A549 (cell line): ENCODE measurements at regions not wholly inside any gene's neighbourhood (a gene's known extent, or its start where the extent isn't known, plus 50 kb on each side); places are given as distances from the start of the nearest gene placed in this dataset.

Experiments
- ATAC-seq, 2 experiments: fragments of 200-7000 bp in 1 of 2; fragments of >200 bp in 1 of 2; cut with Nextera tagmentation in 1 of 2; cut with Tn5 transposase in 1 of 2; 3 replicates each; pipeline versions ENCODE4 v1.8.0 to v1.9.1; 2018 to 2020; ENCODE audit warnings: mild to moderate bottlenecking in 1 of 2, moderate library complexity in 1 of 2
- CTCF ChIA-PET: fragments of 300-600 bp; sonication (Branson Sonifier 250); formaldehyde crosslinking; extraction: SDS; loops from one replicate; lab custom pipeline; 2021; ENCODE audit warnings: antibody characterized with exemption, inconsistent platforms; lab: Yijun Ruan, JAX
- POLR2A ChIA-PET: fragments of 350-600 bp; formaldehyde crosslinking; extraction: SDS; loops from one replicate; lab custom pipeline; 2021; ENCODE audit warnings: antibody characterized with exemption, inconsistent platforms; lab: Yijun Ruan, JAX
- DNase-seq, 2 experiments: peaks; one replicate each; pipeline versions ENCODE4 v3.0.0 to v3.0.0-alpha.2; 2011 to 2016; ENCODE audit warnings: low read depth in 1 of 2, low spot score in 1 of 2
- FAIRE-seq: peaks from 2 replicates; lab custom pipeline; 2011; peaks lifted over from hg19 to GRCh38; lab: Jason Lieb, UNC
- H3K27ac ChIP-seq, 2 experiments: fragments of >200 bp; sonication (Bioruptor Twin); formaldehyde crosslinking; 3 replicates each; pipeline ENCODE4 v1.5.1; 2016 to 2017
- H3K4me1 ChIP-seq: fragments of >200 bp; sonication (Bioruptor Twin); formaldehyde crosslinking; 3 replicates; pipeline ENCODE4 v1.6.1; 2016
- H3K4me2 ChIP-seq: fragments of >200 bp; sonication (Bioruptor Twin); formaldehyde crosslinking; 3 replicates; pipeline ENCODE4 v1.6.1; 2016
- H3K4me3 ChIP-seq: fragments of >200 bp; sonication (Bioruptor Twin); formaldehyde crosslinking; 3 replicates; pipeline ENCODE4 v1.5.1; 2016
- H3K9me3 ChIP-seq: fragments of >200 bp; sonication (Bioruptor Twin); formaldehyde crosslinking; 3 replicates; pipeline ENCODE4 v1.6.1; 2016
- ATOH8 ChIP-seq: fragments of 250-450 bp; sonication (Bioruptor Pico); IDR thresholded peaks from 2 replicates; pipeline ENCODE4 v1.5.0; 2020; ENCODE audit warnings: low read depth, mild to moderate bottlenecking, moderate library complexity
- BHLHE40 ChIP-seq: IDR thresholded peaks from 2 replicates; pipeline ENCODE4 v1.6.1; 2012; ENCODE audit warnings: low read depth, low read length, inconsistent platforms
- CBX2 ChIP-seq: fragments of 200-600 bp; sonication (generic); IDR thresholded peaks from 2 replicates; pipeline ENCODE4 v1.6.1; 2016; ENCODE audit warnings: low read depth, mild to moderate bottlenecking, borderline replicate concordance
- CBX8 ChIP-seq: fragments of 200-600 bp; sonication (generic); IDR thresholded peaks from 2 replicates; pipeline ENCODE4 v1.6.1; 2016
- CHD2 ChIP-seq: fragments of 150-350 bp; IDR thresholded peaks from 2 replicates; pipeline ENCODE4 v1.6.1; 2014; ENCODE audit warnings: low read length; ENCODE audit not compliant: partially characterized antibody
- E2F6 ChIP-seq: IDR thresholded peaks from 2 replicates; pipeline ENCODE4 v1.6.1; 2012; ENCODE audit warnings: low read depth, borderline replicate concordance
- EP300 ChIP-seq, 2 experiments: fragments of >200 bp; sonication (Bioruptor Twin); formaldehyde crosslinking; IDR thresholded peaks; 2 replicates in 1 of 2; 3 replicates in 1 of 2; pipeline ENCODE4 v1.6.1; 2016 to 2017
- FOSB ChIP-seq: fragments of 250-450 bp; sonication (Bioruptor Pico); IDR thresholded peaks from 2 replicates; pipeline ENCODE4 v1.5.0; 2020; ENCODE audit warnings: mild to moderate bottlenecking, moderate library complexity
- FOXS1 ChIP-seq: fragments of 250-450 bp; sonication (Bioruptor Pico); IDR thresholded peaks from 2 replicates; pipeline ENCODE4 v1.5.0; 2020; ENCODE audit warnings: mild to moderate bottlenecking, moderate library complexity
- GATA3 ChIP-seq: IDR thresholded peaks from 2 replicates; pipeline ENCODE4 v1.6.1; 2012; ENCODE audit warnings: borderline replicate concordance
- HEYL ChIP-seq: fragments of 250-450 bp; sonication (Bioruptor Pico); IDR thresholded peaks from 2 replicates; pipeline ENCODE4 v1.8.0; 2021; ENCODE audit warnings: mild to moderate bottlenecking, moderate library complexity
- JUNB ChIP-seq: fragments of >200 bp; sonication (Bioruptor Twin); formaldehyde crosslinking; IDR thresholded peaks from 2 replicates; pipeline ENCODE4 v1.6.1; 2016
- KDM1A ChIP-seq: fragments of 200-600 bp; sonication (generic); IDR thresholded peaks from 2 replicates; pipeline ENCODE4 v1.6.1; 2016; ENCODE audit warnings: low read depth, mild to moderate bottlenecking
- MAFK ChIP-seq: fragments of 450-650 bp; IDR thresholded peaks from 2 replicates; pipeline ENCODE4 v1.6.1; 2014; ENCODE audit not compliant: partially characterized antibody
- MAX ChIP-seq: IDR thresholded peaks from 2 replicates; pipeline ENCODE4 v1.6.1; 2012
- NFE2L2 ChIP-seq: fragments of 150-350 bp; conservative IDR thresholded peaks from 2 replicates; pipeline ENCODE4 v1.6.1; 2014; ENCODE audit warnings: low read length
- NR3C1 ChIP-seq: fragments of >200 bp; sonication (Bioruptor Twin); formaldehyde crosslinking; IDR thresholded peaks from 3 replicates; pipeline ENCODE4 v1.6.1; 2017
- PHF8 ChIP-seq: fragments of 200-600 bp; sonication (generic); IDR thresholded peaks from 2 replicates; pipeline ENCODE4 v1.6.1; 2016; ENCODE audit warnings: low read depth, mild to moderate bottlenecking, antibody characterized with exemption, moderate library complexity, borderline replicate concordance
- POLR2A ChIP-seq: IDR thresholded peaks from 2 replicates; pipeline ENCODE4 v1.6.1; 2012; ENCODE audit warnings: mild to moderate bottlenecking, low read length
- RAD21 ChIP-seq, 2 experiments: fragments of >200 bp in 1 of 2; sonication (Bioruptor Twin) in 1 of 2; formaldehyde crosslinking in 1 of 2; IDR thresholded peaks in 1 of 2; conservative IDR thresholded peaks in 1 of 2; 2 replicates in 1 of 2; 3 replicates in 1 of 2; pipeline ENCODE4 v1.6.1; 2012 to 2018; ENCODE audit warnings: inconsistent platforms in 1 of 2
- RARB ChIP-seq: fragments of 250-450 bp; sonication (Bioruptor Pico); IDR thresholded peaks from 2 replicates; pipeline ENCODE4 v1.8.0; 2021; ENCODE audit warnings: mild to moderate bottlenecking, moderate library complexity
- RCOR1 ChIP-seq: fragments of 150-350 bp; IDR thresholded peaks from 2 replicates; pipeline ENCODE4 v1.6.1; 2014; ENCODE audit warnings: antibody characterized with exemption, low read length, low read depth
- REST ChIP-seq: fragments of 200-600 bp; sonication (generic); IDR thresholded peaks from 2 replicates; pipeline ENCODE4 v1.6.1; 2016; ENCODE audit warnings: antibody characterized with exemption, mild to moderate bottlenecking, moderate library complexity
- RNF2 ChIP-seq: fragments of 200-600 bp; sonication (generic); IDR thresholded peaks from 2 replicates; pipeline ENCODE4 v1.6.1; 2016; ENCODE audit warnings: low read depth, mild to moderate bottlenecking, antibody characterized with exemption, moderate library complexity, borderline replicate concordance
- SREBF2 ChIP-seq: fragments of 450-650 bp; IDR thresholded peaks from 2 replicates; pipeline ENCODE4 v1.6.1; 2014; ENCODE audit warnings: mild to moderate bottlenecking, moderate library complexity
- TFCP2L1 ChIP-seq: fragments of 250-450 bp; sonication (Bioruptor Pico); IDR thresholded peaks from 2 replicates; pipeline ENCODE4 v1.5.0; 2021; ENCODE audit warnings: mild to moderate bottlenecking
- ZC3H11A ChIP-seq: fragments of 450-650 bp; IDR thresholded peaks from 2 replicates; pipeline ENCODE4 v1.6.1; 2014; ENCODE audit warnings: antibody characterized with exemption, mild to moderate bottlenecking
- ZFP36 ChIP-seq: fragments of 450-650 bp; IDR thresholded peaks from 2 replicates; pipeline ENCODE4 v1.6.1; 2014; ENCODE audit warnings: borderline replicate concordance; ENCODE audit not compliant: partially characterized antibody
- ZNF302 ChIP-seq: fragments of 250-450 bp; sonication (Bioruptor Pico); IDR thresholded peaks from 2 replicates; pipeline ENCODE4 v1.9.0; 2021; ENCODE audit warnings: inconsistent platforms, mild to moderate bottlenecking, moderate library complexity
- ZSCAN20 ChIP-seq: fragments of 250-450 bp; sonication (Bioruptor Pico); IDR thresholded peaks from 2 replicates; pipeline ENCODE4 v1.8.0; 2022; ENCODE audit warnings: mild to moderate bottlenecking, moderate library complexity
- WGBS: methylation state at CpG from one replicate; pipeline ENCODE4 v1.1.6; 2017; ENCODE audit errors: missing lambda C conversion rate; 5-methylcytosine and 5-hydroxymethylcytosine counted together

GRCh38 chr18:78154444-78154843 lies 825.2 kb upstream of the SALL3 start:
- no peak overlapping the region for H3K4me2 ChIP-seq
- no peak overlapping the region for H3K4me3 ChIP-seq
- ChIA-PET POLR2A (no interaction called here), CTCF (no interaction called here)
- H3K27ac ChIP-seq, result no peak overlapping the region
- no peaks in the 10 kb centered on the region for H3K9me3 ChIP-seq
- WGBS, result 9% methylated on average over 4 of the region's 9 CpGs
- ATAC-seq, result no peak
- no peak for FAIRE-seq
- no peaks in the 10 kb centered on the region for H3K4me1 ChIP-seq
- TF ChIP-seq RARB (CRISPR knock-in tag), result no peak
- no peak for TF ChIP-seq ATOH8
- no peak for TF ChIP-seq KDM1A
- no peak for TF ChIP-seq MAX
- no peak for TF ChIP-seq ZFP36
- TF ChIP-seq RNF2, result no peak
- no peak for TF ChIP-seq CBX8
- no peak for TF ChIP-seq CBX2
- no peak for TF ChIP-seq EP300 (IDR thresholded peaks at IDR 0.05)
- TF ChIP-seq FOXS1 (CRISPR knock-in tag), result no peak
- TF ChIP-seq MAFK, result no peak
- no peak for TF ChIP-seq ZC3H11A
- TF ChIP-seq HEYL (CRISPR knock-in tag), result no peak
- no peak for TF ChIP-seq NFE2L2
- DNase-seq, result no peak

- Histone ChIP-seq H3K9me3 (no peaks in the 10 kb centered on the region), H3K4me3 (no peak overlapping the region), H3K4me2 (no peak overlapping the region), H3K4me1 (no peaks in the 10 kb centered on the region), H3K27ac (no peak overlapping the region)
- POLR2A ChIA-PET, result no interaction called here
- TF ChIP-seq KDM1A, result no peak
- ATAC-seq (no peak), DNase-seq (no peak), FAIRE-seq (no peak)
- WGBS, result 0% methylated on average over 4 of the region's 4 CpGs
- CTCF ChIA-PET, result no interaction called here
Measured at GRCh38 chr18:78154853-78155252, 824.8 kb upstream of the SALL3 start.

- ATAC-seq (no peak), FAIRE-seq (no peak), DNase-seq (no peak)
- ChIA-PET POLR2A (no interaction called here), CTCF (no interaction called here)
- Histone ChIP-seq H3K27ac (no peak overlapping the region), H3K9me3 (no peaks in the 10 kb centered on the region), H3K4me3 (no peak overlapping the region), H3K4me1 (no peaks in the 10 kb centered on the region), H3K4me2 (no peak overlapping the region)
- TF ChIP-seq RCOR1 (no peak), ZNF302 (CRISPR knock-in tag) (no peak), HEYL (CRISPR knock-in tag) (no peak), REST (no peak), FOXS1 (CRISPR knock-in tag) (no peak)
- WGBS, result 0% methylated on average over 1 of the region's 1 CpG
Measured at GRCh38 chr18:78156466-78156865, 823.2 kb upstream of the SALL3 start.

- H3K4me1 ChIP-seq, result no peaks in the 10 kb centered on the region
- POLR2A ChIA-PET, result no interaction called here
- no peak for DNase-seq
- no peaks in the 10 kb centered on the region for H3K9me3 ChIP-seq
- 53% methylated on average over 17 of the region's 17 CpGs for WGBS
- TF ChIP-seq CBX8 (no peak), POLR2A (no peak), BHLHE40 (no peak), JUNB (no peak), ZFP36 (no peak), HEYL (CRISPR knock-in tag) (no peak), RAD21 (conservative IDR thresholded peaks at IDR 0.05 in 1 of 2, IDR thresholded peaks at IDR 0.05 in 1 of 2) (no peak), E2F6 (no peak), PHF8 (no peak), NR3C1 (no peak), EP300 (IDR thresholded peaks at IDR 0.05) (no peak), GATA3 (no peak), FOXS1 (CRISPR knock-in tag) (no peak), FOSB (CRISPR knock-in tag) (no peak), TFCP2L1 (CRISPR knock-in tag) (no peak), ZSCAN20 (no peak), SREBF2 (no peak), CHD2 (no peak)
- TF ChIP-seq, all 56 proteins: peak for 0
- no peak for ATAC-seq
- Histone ChIP-seq H3K4me2 (no peak overlapping the region), H3K4me3 (no peak overlapping the region), H3K27ac (no peak overlapping the region)
- no peak for FAIRE-seq
- CTCF ChIA-PET, result interaction anchor here (1.2 kb wide), 1 partner anchor 14 kb away, joined by 3 read pairs; no protein-coding TSS in a partner anchor
Measured at GRCh38 chr18:78158943-78159342, 820.7 kb upstream of the SALL3 start.
